Prostate gland (tissue), 2 donors: ENCODE measurements at regions not wholly inside any gene's neighbourhood (a gene's known extent, or its start where the extent isn't known, plus 50 kb on each side); places are given as distances from the start of the nearest gene placed in this dataset.

Experiments used
- DNase-seq: peaks from one replicate; pipeline ENCODE4 v3.0.0-alpha.2; 2019; ENCODE audit warnings: low spot score
- H3K27ac ChIP-seq, 2 donors: fragments of 200-600 bp; sonication (generic); 2 replicates each; pipeline ENCODE4 v1.5.1; 2017 to 2019
- H3K27me3 ChIP-seq: fragments of 200-600 bp; sonication (generic); replicated peaks from 2 replicates; pipeline ENCODE4 v1.5.1; 2019; ENCODE audit not compliant: insufficient read depth
- H3K36me3 ChIP-seq, 2 donors: fragments of 200-600 bp; sonication (generic); 1 replicate in 1 of 2; 2 replicates in 1 of 2; pipeline versions ENCODE4 v1.5.1 to v1.8.1; 2017 to 2019
- H3K4me1 ChIP-seq: fragments of 200-600 bp; sonication (generic); replicated peaks from 2 replicates; pipeline ENCODE4 v1.5.1; 2019
- H3K4me3 ChIP-seq, 2 donors: fragments of 200-600 bp; sonication (generic); 2 replicates each; pipeline ENCODE4 v1.5.1; 2017 to 2019
- H3K9me3 ChIP-seq: fragments of 200-600 bp; sonication (generic); 2 replicates; pipeline ENCODE4 v1.5.1; 2017
- POLR2A ChIP-seq: fragments of 450-650 bp; IDR thresholded peaks from one replicate; pipeline ENCODE4 v1.6.1; 2016; ENCODE audit warnings: antibody characterized with exemption, mild to moderate bottlenecking
- POLR2AphosphoS5 ChIP-seq: sonication (generic); formaldehyde crosslinking; IDR thresholded peaks from one replicate; pipeline ENCODE4 v1.6.1; 2017; ENCODE audit warnings: antibody characterized with exemption
- WGBS: methylation state at CpG from one replicate; pipeline ENCODE4 v1.1.5; 2018; 5-methylcytosine and 5-hydroxymethylcytosine counted together
- intact Hi-C: fragments of 100-400 bp; cut with DNase I; formaldehyde crosslinking; loops from one replicate; pipeline ENCODE4 v1.14.2; 2022
- TF ChIP-seq, protein P1 (sequence below), 4 experiments: fragments of 200-600 bp in 2 of 4; fragments of 450-650 bp in 2 of 4; sonication (generic) in 2 of 4; IDR thresholded peaks; 1 replicate in 3 of 4; 2 replicates in 1 of 4; pipeline ENCODE4 v1.5.1; 2016 to 2019; ENCODE audit warnings: antibody characterized with exemption in 4 of 4, mild to moderate bottlenecking in 2 of 4, moderate library complexity in 2 of 4

DNA sequence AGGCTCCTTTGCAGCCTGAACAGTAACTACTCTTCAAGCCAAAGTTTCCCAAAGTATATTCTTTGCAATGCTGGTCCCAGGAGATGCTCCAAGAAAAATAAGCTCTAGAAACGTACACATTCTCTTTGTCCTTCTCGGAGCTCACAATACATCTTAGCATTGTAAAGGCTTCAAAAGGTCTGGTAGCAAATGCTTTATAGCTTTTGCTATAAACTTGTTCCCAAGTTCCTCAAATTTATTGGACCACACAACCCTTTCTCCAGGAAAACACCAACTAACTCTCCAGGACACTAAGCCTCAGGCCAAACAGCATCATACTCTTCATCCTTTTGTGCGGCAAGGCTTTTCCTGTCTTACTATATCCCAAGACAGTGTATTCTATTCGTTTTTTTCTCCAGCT lies 455.6 kb upstream of the PROK2 start:
- TF ChIP-seq, protein P1, sequence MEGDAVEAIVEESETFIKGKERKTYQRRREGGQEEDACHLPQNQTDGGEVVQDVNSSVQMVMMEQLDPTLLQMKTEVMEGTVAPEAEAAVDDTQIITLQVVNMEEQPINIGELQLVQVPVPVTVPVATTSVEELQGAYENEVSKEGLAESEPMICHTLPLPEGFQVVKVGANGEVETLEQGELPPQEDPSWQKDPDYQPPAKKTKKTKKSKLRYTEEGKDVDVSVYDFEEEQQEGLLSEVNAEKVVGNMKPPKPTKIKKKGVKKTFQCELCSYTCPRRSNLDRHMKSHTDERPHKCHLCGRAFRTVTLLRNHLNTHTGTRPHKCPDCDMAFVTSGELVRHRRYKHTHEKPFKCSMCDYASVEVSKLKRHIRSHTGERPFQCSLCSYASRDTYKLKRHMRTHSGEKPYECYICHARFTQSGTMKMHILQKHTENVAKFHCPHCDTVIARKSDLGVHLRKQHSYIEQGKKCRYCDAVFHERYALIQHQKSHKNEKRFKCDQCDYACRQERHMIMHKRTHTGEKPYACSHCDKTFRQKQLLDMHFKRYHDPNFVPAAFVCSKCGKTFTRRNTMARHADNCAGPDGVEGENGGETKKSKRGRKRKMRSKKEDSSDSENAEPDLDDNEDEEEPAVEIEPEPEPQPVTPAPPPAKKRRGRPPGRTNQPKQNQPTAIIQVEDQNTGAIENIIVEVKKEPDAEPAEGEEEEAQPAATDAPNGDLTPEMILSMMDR (IDR thresholded peaks at IDR 0.05): no peak
- TF ChIP-seq POLR2AphosphoS5 (no peak), POLR2A (no peak)
- no peak for DNase-seq
- H3K4me1 ChIP-seq: no peaks in the 10 kb centered on the region
- intact Hi-C loops: no loop called here
- no peak overlapping the region for H3K4me3 ChIP-seq
- H3K9me3 ChIP-seq: no peaks in the 10 kb centered on the region
- WGBS: 44% methylated on average over 4 of the region's 4 CpGs
- H3K27ac ChIP-seq: no peak overlapping the region
- no peaks in the 10 kb centered on the region for H3K36me3 ChIP-seq
- H3K27me3 ChIP-seq: no peaks in the 10 kb centered on the region

DNA sequence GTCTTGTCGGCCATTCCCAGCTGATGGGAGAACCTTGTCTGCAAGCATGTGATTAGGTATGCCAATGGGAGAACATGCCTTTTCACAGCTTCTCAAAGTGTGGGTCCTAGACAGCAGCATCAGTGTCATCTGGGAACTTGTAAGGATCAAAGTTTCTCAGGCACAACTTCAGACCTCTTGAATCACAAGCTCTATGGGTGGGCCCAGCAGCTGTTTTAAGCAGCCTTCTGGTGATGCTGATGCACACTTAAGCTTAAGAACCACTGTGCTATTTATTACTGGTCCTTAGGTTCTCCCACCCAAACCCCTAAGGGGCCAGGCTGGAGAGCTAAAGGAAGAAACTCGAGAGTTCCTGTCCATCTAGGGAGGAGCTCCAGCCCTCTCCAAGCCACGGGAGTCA lies 453.9 kb upstream of the PROK2 start:
- H3K4me1 ChIP-seq: no peaks in the 10 kb centered on the region
- intact Hi-C loops: no loop called here
- 83% methylated on average over 3 of the region's 3 CpGs for WGBS
- no peaks in the 10 kb centered on the region for H3K36me3 ChIP-seq
- H3K27me3 ChIP-seq: no peaks in the 10 kb centered on the region
- no peak for TF ChIP-seq POLR2AphosphoS5
- TF ChIP-seq, protein P1 (IDR thresholded peaks at IDR 0.05): no peak
- no peak for TF ChIP-seq POLR2A
- DNase-seq: no peak
- no peak overlapping the region for H3K27ac ChIP-seq
- H3K9me3 ChIP-seq: no peaks in the 10 kb centered on the region
- H3K4me3 ChIP-seq: no peak overlapping the region

DNA sequence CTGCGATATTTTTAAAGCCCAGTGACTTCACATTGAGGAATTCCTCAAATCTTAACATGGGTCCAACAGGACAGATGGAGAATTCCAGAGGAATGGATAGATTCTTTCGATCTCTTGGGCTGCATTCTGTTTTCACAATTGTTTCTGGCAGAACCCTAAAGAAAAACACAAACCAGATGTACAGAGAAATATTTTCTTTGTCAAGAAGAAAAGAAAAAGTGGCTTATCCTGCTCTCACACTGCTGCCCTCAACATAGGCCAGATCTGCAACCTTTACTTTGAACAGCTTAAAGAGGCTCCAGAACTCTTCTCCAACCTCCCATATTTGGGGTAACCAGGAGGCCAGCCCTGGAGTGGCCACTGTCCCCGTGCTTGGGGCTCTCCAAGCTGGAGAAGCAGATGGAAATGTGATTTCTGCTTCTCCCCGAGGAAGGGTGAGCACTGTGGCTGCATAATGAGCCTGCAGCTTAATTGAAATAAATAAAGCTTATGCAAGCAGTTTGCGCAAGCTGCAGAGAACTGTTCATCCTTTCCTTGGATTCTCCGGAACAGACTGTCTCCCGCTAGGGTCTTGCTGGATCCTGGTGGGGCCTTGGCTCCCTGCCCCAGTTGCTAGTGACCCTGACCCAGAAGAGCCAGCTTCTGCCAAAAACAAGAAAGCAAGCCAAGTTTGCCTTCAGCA lies 453.2 kb upstream of the PROK2 start:
- no peak overlapping the region for H3K4me3 ChIP-seq
- WGBS: 64% methylated on average over 7 of the region's 7 CpGs
- no peak for DNase-seq
- H3K9me3 ChIP-seq: no peaks in the 10 kb centered on the region
- no peaks in the 10 kb centered on the region for H3K27me3 ChIP-seq
- no peak overlapping the region for H3K27ac ChIP-seq
- intact Hi-C loops: no loop called here
- no peaks in the 10 kb centered on the region for H3K4me1 ChIP-seq
- TF ChIP-seq, protein P1 (IDR thresholded peaks at IDR 0.05): no peak
- TF ChIP-seq POLR2A (no peak), POLR2AphosphoS5 (no peak)
- no peaks in the 10 kb centered on the region for H3K36me3 ChIP-seq

DNA sequence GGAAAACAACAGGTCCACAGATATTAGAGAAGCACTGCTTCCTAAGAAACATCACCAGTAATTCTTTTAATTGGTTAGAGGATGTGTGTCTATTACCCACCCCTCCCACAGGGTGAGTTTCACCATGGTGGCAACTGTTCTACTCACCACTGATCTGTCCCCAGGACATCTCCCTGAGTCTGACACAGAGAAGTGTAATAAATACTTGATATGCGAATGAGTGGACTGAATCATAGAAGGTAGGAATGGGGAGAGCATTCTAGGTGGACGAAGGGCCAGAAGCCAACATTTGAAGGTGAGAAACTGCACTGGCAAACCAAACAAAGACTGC lies 452.7 kb upstream of the PROK2 start:
- WGBS: 92% methylated on average over 2 of the region's 2 CpGs
- Histone ChIP-seq H3K4me3 (no peak overlapping the region), H3K36me3 (no peaks in the 10 kb centered on the region), H3K27me3 (no peaks in the 10 kb centered on the region), H3K4me1 (no peaks in the 10 kb centered on the region), H3K9me3 (no peaks in the 10 kb centered on the region), H3K27ac (no peak overlapping the region)
- no peak for TF ChIP-seq POLR2A
- no peak for TF ChIP-seq POLR2AphosphoS5
- TF ChIP-seq, protein P1 (IDR thresholded peaks at IDR 0.05): no peak
- DNase-seq: no peak
- intact Hi-C loops: no loop called here

DNA sequence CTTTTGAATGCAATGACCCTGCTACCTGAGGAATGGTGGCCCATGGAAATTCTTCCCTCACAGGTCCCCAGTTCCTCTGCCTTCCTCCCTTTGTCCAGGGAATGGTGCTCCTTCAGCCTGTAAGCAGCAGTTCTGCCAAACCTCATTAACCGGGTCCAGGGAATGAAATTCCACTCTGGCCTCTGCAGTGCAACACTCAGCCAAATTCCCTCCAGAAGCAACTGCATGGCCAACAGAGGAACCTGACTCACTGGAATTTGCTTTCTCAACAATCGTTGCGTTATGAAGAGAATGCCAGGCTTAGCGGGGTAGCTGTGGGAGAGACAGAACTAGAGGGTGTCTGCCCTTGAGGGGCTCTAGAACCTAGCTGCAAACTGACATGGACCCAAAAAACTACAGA lies 449.4 kb upstream of the PROK2 start:
- Histone ChIP-seq H3K27me3 (no peaks in the 10 kb centered on the region), H3K9me3 (no peaks in the 10 kb centered on the region), H3K36me3 (no peaks in the 10 kb centered on the region), H3K4me3 (no peak overlapping the region), H3K4me1 (peaks cover 11% of the 10 kb centered on the region), H3K27ac (no peak overlapping the region)
- TF ChIP-seq, protein P1 (IDR thresholded peaks at IDR 0.05): no peak
- TF ChIP-seq POLR2AphosphoS5: peak; percentile 59
- peak; percentile 33 for DNase-seq
- intact Hi-C loops: loop anchor here (5.0 kb wide), 3 partner anchors 42 to 213 kb away; partner anchors contain the start of gene RYBP
- 23% methylated on average over 4 of the region's 4 CpGs for WGBS
